GM19438 (cell line): ENCODE measurements at regions not wholly inside any gene's neighbourhood (a gene's known extent, or its start where the extent isn't known, plus 50 kb on each side); places are given as distances from the start of the nearest gene placed in this dataset.

Experiments used
- ATAC-seq: cut with Tn5 transposase; IDR thresholded peaks from one replicate; pipeline ENCODE4 v1.9.1; 2021; ENCODE audit warnings: low read depth; ENCODE audit not compliant: unreplicated experiment

GRCh38 chr6:44530910-44531234 lies 143.4 kb downstream of the CDC5L start:
- no peak for ATAC-seq

DNA sequence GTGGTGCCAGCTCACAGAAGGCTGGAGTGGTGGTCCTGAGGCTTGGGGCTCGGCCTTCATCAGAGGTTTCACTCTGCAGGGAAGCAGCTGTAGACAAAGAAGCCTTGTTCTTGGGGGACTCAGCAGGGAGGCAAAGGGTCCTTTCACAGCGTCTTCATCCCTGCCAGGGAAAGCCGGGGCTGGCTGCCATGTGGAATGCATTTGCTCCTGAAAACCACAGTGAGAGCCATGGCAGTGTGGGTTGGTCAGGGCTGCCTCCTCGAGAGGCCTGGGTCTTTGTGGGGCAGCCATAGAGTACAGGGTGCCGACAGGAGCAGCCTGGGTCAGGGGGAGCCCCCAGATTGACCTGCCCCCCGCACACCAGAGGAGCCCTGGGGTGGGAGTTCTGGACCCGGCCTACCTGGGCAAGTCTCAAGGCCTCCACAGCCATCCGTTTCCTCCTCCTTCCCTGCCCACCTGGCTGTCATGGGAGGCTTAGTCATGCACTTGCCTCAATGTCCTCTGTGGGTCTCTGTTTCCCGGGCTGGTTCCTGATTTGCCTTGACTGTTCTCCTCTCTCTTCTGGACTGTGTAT lies 144.0 kb downstream of the CDC5L start:
- no peak for ATAC-seq

GRCh38 chr6:44533421-44533820 lies 145.9 kb downstream of the CDC5L start:
- ATAC-seq, result no peak

DNA sequence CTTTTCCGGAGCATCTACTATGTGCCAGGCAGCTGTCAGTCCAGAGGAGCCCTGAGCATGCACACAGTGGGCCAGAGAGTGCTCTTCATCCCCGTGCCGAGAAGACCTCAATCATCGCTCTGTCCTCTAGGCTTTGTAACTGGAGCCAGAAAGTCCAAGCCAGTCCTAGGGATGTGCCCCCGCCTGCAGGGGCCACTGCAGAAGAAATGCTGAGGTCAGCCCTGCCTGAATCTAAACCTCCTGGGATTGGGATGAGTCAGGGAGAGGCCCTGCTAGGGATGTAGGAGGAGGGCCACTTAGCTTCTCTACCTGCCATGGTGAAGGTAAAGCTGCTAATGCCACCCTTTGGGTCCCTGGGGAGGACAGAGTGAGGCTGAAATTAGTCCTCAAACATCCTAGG lies 146.8 kb downstream of the CDC5L start:
- no peak for ATAC-seq

GRCh38 chr6:44535446-44535845 lies 147.9 kb downstream of the CDC5L start:
- ATAC-seq, result no peak

GRCh38 chr6:44535967-44536366 lies 148.5 kb downstream of the CDC5L start:
- no peak for ATAC-seq

DNA sequence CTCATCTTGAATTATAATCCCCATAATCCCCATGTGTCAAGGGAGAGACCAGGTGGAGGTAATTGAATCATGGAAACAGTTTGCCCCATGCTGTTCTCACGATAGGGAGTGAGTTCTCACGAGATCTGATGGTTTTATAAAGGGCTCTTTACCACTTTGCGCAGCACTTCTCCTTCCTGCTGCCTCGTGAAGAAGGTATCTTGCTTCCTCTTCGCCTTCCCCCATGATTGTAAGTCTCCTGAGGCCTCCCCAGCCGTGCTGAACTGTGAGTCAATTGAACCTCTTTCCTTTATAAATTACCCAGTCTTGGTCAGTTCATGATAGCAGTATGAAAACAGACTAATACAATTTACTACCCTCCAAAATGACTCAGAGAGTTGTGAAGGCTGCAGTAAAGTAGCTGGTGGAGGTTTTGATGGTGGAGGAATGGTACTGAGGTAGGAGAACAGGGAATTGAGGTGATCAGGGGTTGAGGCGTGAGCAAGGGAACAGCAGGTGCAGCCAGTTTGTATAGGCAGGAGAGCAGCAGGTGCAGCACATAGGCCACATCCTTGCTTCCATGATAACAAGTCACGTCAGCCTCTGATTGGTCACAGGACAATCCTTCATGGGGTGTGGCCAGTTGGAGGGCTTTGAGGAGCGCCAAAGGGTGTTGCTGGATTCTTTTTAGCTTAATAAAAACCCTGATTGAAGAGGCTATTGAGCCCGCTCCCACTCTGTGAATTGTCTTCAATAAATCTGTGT lies 150.0 kb downstream of the CDC5L start:
- ATAC-seq, result no peak

DNA sequence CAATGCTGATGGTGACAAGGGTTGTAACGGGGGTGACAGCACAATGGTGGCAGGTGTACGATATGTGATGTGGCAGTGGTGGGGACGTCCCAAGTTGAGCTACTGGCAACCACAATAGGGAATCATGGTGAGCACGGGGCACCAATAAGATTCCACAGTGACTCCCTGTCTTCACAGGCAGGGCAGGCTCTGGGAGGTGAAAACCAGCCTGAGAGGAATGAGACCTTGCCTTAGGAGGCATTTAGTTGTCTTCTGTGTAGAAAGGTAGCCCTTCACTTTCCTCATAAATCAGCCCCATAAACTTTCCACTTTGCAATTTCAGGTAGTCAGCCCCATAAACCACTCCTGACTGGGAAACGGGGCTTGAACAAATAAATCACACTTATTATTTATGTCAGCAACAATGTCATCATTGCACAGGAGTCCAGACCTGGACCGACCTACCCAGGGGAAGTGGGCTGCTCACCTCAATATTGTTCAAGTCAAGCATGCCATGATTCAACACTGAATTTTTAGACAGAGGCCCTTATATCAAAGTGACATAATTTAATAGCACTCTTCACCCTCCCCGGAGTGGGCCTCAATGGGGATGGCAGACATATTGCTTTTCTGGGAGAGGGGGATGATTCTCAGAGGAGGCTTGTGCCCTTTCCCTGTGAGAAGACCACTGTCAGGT lies 150.8 kb downstream of the CDC5L start:
- ATAC-seq, result no peak

GRCh38 chr6:44538807-44539201 lies 151.3 kb downstream of the CDC5L start:
- no peak for ATAC-seq

DNA sequence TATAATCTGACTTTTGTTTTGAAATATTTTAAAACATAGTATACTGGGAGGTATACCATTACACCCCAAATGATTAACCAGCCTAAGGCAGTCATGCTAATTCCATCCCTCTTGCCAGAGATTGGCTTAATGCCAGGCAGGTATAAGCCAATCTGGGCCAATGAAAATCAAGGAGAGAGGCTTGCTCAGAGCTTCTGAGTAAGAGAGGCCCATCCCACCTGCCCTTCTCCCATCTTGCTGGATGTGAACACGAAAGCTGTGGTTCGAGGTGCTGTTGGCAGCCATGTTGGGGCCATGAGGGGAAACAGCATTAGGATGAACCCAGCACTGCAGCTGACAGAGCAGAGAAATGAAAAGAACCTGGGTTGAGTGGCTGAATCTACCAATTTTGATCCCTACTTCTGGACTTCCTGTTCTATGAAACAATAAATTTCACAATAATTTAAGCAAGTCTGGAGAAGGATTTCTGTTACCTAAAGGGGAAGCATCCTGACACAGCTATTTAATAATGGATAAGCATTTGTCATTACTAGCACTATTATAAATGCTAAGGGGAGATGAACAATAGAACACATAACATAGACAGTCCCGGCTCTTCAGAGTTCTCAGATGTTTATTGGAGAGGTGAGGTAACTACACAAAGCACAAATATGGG lies 152.3 kb downstream of the CDC5L start:
- no peak for ATAC-seq

GRCh38 chr6:44540881-44541280 lies 153.4 kb downstream of the CDC5L start:
- no peak for ATAC-seq

- no peak for ATAC-seq
These were observed 155.1 kb downstream of the CDC5L start for GRCh38 chr6:44542401-44543116.

DNA sequence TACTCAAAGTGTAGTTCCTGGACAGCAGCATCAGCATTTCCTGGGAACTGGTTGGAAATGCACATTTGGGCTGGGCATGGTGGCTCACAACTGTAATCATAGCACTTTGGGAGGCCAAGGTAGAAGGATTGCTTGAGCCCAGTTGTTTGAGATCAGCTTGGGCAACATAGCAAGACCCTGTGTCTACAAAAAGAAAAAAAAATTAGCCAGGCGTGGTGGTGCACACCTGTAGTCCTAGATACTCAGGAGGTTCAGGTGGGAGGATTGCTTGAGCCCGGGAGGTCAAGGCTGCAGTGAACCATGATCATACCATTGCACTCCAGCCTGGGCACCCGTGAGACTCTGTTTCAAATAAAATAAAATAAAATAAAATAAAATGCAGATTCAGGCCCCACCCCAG lies 156.2 kb downstream of the CDC5L start:
- no peak for ATAC-seq

DNA sequence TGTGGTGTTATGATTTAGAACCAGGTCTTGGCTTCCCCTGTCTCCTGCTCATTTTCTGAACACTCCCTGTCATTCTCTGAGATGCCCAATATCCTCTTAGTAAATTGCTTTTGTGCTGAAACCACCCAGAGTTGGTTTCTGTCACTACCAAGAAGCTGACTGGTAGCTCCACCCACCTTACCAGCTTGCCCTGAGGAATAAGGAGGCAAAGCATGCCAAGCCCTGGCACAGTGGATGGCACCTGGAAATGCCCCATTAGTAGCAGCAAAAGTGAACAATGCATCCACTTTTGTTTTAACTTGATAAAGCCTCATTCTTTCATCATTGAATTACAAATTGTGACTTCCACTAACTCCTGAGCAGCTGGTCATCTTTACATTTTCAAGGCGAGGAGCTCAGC lies 157.7 kb downstream of the CDC5L start:
- ATAC-seq, result no peak

DNA sequence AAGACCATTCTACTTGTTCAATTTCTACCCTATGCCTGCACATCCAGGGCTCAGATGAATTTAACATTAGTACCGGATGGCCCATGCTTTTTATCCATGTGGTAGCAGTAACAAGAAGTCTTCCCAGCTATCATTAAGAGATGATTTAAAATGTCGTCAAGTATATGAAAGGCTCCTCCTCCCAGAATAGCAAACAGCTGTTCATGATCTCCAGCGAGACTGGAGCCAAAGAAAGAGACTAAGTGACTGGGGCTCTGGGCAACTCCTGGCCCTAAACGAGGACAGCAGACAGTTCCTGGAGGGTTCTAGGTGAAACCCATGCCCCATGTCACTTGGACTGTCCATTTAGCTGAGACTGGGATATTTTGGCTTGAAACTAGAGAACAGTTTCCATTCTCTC lies 160.8 kb downstream of the CDC5L start:
- no peak for ATAC-seq

DNA sequence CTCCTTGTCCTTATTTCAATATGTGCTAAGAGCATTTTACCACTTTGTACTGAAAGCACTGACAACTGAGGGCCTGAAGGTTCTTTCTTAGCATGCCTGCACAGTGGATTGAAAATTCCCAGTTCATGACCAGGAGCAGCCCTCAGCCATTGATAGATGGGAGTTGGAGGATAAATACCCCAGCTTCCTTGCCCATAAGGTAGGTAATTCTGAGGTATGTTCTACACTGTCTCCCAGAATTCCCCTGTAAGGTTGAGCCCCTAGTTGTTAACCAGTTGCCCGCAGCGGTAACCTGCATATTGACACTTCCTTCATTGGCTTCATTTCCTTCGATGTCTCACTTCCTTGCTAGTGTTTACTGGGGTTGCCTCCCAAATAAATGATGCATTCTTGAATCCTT lies 162.0 kb downstream of the CDC5L start:
- no peak for ATAC-seq

GRCh38 chr6:44554194-44554593 lies 166.7 kb downstream of the CDC5L start:
- ATAC-seq, result no peak

DNA sequence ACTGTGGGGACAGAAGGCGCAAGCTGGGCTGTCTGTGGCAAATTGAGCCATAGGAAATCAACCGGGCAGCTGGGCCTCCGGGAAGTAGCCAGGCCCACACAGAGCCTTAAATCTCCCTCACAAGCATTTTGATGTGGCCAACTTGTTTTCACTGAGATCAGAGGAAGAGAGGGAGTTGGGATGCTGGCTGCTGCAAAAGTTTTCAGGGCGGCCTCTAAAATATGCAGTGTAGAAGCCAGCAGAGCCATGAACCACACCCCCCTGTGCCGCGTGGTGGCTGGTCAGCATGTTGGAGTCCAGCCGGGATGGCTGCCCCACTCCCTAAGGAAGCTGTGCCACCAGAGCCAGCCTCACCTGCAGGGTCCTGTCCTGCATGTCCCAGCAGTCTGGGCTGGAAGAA lies 167.4 kb downstream of the CDC5L start:
- ATAC-seq, result no peak

GRCh38 chr6:44556046-44556445 lies 168.5 kb downstream of the CDC5L start:
- no peak for ATAC-seq

- no peak for ATAC-seq
These were observed 170.7 kb downstream of the CDC5L start for GRCh38 chr6:44558024-44558831.
